Neural crest cell (in vitro differentiated cells): ENCODE measurements at regions not wholly inside any gene's neighbourhood (a gene's known extent, or its start where the extent isn't known, plus 50 kb on each side); places are given as distances from the start of the nearest gene placed in this dataset.

Source experiments
- DNase-seq: peaks from one replicate; pipeline ENCODE4 v3.0.0; 2021; ENCODE audit warnings: low read depth, mixed read lengths, low spot score
- H3K27ac Mint-ChIP-seq: one replicate; pipeline ENCODE4 v1.8.0; 2021; ENCODE audit warnings: mild to moderate bottlenecking, mixed read lengths; ENCODE audit not compliant: unreplicated experiment
- H3K27me3 Mint-ChIP-seq: 2 replicates; pipeline ENCODE4 v1.8.0; 2021; ENCODE audit warnings: low read depth, mild to moderate bottlenecking, mixed read lengths
- H3K36me3 Mint-ChIP-seq: 2 replicates; pipeline ENCODE4 v1.8.0; 2021; ENCODE audit warnings: low read depth, mild to moderate bottlenecking, mixed read lengths
- H3K4me1 Mint-ChIP-seq: 2 replicates; pipeline ENCODE4 v1.8.0; 2021; ENCODE audit warnings: mixed read lengths
- H3K4me3 Mint-ChIP-seq: one replicate; pipeline ENCODE4 v1.8.0; 2021; ENCODE audit warnings: mild to moderate bottlenecking, mixed read lengths
- H3K9me3 Mint-ChIP-seq: 2 replicates; pipeline ENCODE4 v1.8.0; 2021; ENCODE audit warnings: mixed read lengths
- CTCF ChIP-seq: fragments of 200-600 bp; sonication (generic); conservative IDR thresholded peaks from 2 replicates; pipeline ENCODE4 v1.5.0; 2021; ENCODE audit warnings: antibody characterized with exemption, mild to moderate bottlenecking

- no peak overlapping the region for H3K4me3 Mint-ChIP-seq
- DNase-seq: no peak
- peaks cover 40% of the 10 kb centered on the region for H3K4me1 Mint-ChIP-seq
- peaks cover 7% of the 10 kb centered on the region for H3K36me3 Mint-ChIP-seq
- peaks cover 21% of the 10 kb centered on the region for H3K9me3 Mint-ChIP-seq
- no peaks in the 10 kb centered on the region for H3K27me3 Mint-ChIP-seq
- TF ChIP-seq CTCF: no peak
- H3K27ac Mint-ChIP-seq: no peak overlapping the region
Measured at GRCh38 chr2:216774620-216775019, 79.3 kb upstream of the IGFBP5 start.

GRCh38 chr2:216774180-216774579, 78.8 kb upstream of the IGFBP5 start:
- H3K9me3 Mint-ChIP-seq: peaks cover 18% of the 10 kb centered on the region
- peaks cover 38% of the 10 kb centered on the region for H3K4me1 Mint-ChIP-seq
- no peak for TF ChIP-seq CTCF
- no peaks in the 10 kb centered on the region for H3K27me3 Mint-ChIP-seq
- peak overlapping the region; percentile 84 for H3K27ac Mint-ChIP-seq
- no peak for DNase-seq
- peaks cover 6% of the 10 kb centered on the region for H3K36me3 Mint-ChIP-seq
- no peak overlapping the region for H3K4me3 Mint-ChIP-seq

GRCh38 chr2:216773072-216773471, 77.7 kb upstream of the IGFBP5 start:
- Mint-ChIP-seq H3K27ac (no peak overlapping the region), H3K4me3 (no peak overlapping the region), H3K4me1 (peaks cover 46% of the 10 kb centered on the region), H3K36me3 (peaks cover 6% of the 10 kb centered on the region), H3K9me3 (peaks cover 15% of the 10 kb centered on the region), H3K27me3 (no peaks in the 10 kb centered on the region)
- no peak for TF ChIP-seq CTCF
- DNase-seq: no peak

- Mint-ChIP-seq H3K4me1 (peaks cover 51% of the 10 kb centered on the region), H3K27me3 (no peaks in the 10 kb centered on the region), H3K4me3 (no peak overlapping the region), H3K36me3 (peaks cover 6% of the 10 kb centered on the region), H3K9me3 (peaks cover 12% of the 10 kb centered on the region), H3K27ac (no peak overlapping the region)
- DNase-seq: no peak
- TF ChIP-seq CTCF: no peak
Measured at GRCh38 chr2:216770717-216771116, 75.4 kb upstream of the IGFBP5 start.

- Mint-ChIP-seq H3K27me3 (no peaks in the 10 kb centered on the region), H3K4me1 (peaks cover 53% of the 10 kb centered on the region), H3K27ac (peak overlapping the region; percentile 72), H3K9me3 (peaks cover 14% of the 10 kb centered on the region), H3K4me3 (no peak overlapping the region), H3K36me3 (peaks cover 6% of the 10 kb centered on the region)
- no peak for TF ChIP-seq CTCF
- DNase-seq: no peak
Measured at GRCh38 chr2:216770050-216770449, 74.7 kb upstream of the IGFBP5 start.

GRCh38 chr2:216769626-216770025, 74.3 kb upstream of the IGFBP5 start:
- H3K9me3 Mint-ChIP-seq: peaks cover 14% of the 10 kb centered on the region
- H3K4me3 Mint-ChIP-seq: no peak overlapping the region
- peak overlapping the region; percentile 72 for H3K27ac Mint-ChIP-seq
- TF ChIP-seq CTCF: no peak
- H3K27me3 Mint-ChIP-seq: no peaks in the 10 kb centered on the region
- H3K4me1 Mint-ChIP-seq: peaks cover 52% of the 10 kb centered on the region
- peaks cover 6% of the 10 kb centered on the region for H3K36me3 Mint-ChIP-seq
- no peak for DNase-seq
